ENCODE measurements at regions not wholly inside any gene's neighbourhood (a gene's known extent, or its start where the extent isn't known, plus 50 kb on each side); places are given as distances from the start of the nearest gene placed in this dataset.

DNA sequence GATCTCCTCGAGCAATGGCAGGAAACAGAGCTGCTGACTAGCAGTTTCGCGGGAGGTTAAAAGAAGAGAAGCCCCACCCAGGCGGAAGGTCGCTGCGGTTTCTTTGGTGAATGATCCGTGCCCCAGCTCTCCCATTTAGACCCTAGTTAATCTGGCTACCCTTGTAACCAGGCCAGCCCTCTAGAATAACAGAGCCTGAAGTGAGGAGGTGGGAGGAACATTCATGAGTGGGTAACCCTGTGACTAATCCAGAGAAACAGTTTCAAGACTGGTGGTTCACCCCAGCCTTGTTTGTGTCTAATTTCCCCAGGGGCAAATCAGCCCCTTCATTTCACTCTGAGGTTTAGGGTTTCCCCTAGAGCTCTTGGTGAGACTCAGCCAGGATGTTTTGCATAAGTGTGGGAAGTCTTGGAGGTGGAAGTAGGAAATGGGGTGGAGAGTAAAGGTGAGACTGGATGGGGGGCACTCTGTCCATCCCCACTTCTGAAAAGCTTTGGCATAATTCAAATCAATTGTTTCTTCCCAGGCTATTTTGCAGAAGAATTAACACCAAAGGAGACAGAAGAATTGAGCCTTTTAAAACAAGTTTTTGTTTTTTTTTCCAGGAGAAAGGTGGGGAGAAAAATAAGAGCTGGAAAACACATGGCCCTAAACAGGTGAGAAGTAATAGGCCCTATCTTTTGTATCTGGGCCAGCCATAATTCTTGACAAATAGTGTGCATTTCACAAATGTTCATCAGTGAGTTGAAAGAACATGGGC, 303.1 kb downstream of the RPLP1 start:
- Histone ChIP-seq H3K4me3 (ENCODE audit: low read length) (peak overlapping the region; percentile 29), H3F3A (ENCODE audit: control insufficient read depth, insufficient read depth) (peaks cover 3% of the 10 kb centered on the region), H3K9me2 (replicated peaks; ENCODE audit: control insufficient read depth, low read length) (no peaks in the 10 kb centered on the region), H4K20me1 (ENCODE audit: control insufficient read depth, insufficient read depth, low read depth, low read length) (no peaks in the 10 kb centered on the region), H3K27me3 (ENCODE audit: control insufficient read depth, low read length) (peaks cover 45% of the 10 kb centered on the region), H3K36me3 (ENCODE audit: control insufficient read depth, low read length) (no peaks in the 10 kb centered on the region), H3K4me1 (ENCODE audit: control insufficient read depth, low read length) (peaks cover 50% of the 10 kb centered on the region), H3K4me2 (ENCODE audit: low read length) (peak overlapping the region; percentile 62), H3K9me3 (ENCODE audit: control insufficient read depth, insufficient read depth, low read length) (peaks cover 18% of the 10 kb centered on the region), H3K79me2 (ENCODE audit: control insufficient read depth, low read length) (no peaks in the 10 kb centered on the region), H3K27ac (ENCODE audit: low read depth, low read length) (no peak overlapping the region)
- TF ChIP-seq, protein P1, sequence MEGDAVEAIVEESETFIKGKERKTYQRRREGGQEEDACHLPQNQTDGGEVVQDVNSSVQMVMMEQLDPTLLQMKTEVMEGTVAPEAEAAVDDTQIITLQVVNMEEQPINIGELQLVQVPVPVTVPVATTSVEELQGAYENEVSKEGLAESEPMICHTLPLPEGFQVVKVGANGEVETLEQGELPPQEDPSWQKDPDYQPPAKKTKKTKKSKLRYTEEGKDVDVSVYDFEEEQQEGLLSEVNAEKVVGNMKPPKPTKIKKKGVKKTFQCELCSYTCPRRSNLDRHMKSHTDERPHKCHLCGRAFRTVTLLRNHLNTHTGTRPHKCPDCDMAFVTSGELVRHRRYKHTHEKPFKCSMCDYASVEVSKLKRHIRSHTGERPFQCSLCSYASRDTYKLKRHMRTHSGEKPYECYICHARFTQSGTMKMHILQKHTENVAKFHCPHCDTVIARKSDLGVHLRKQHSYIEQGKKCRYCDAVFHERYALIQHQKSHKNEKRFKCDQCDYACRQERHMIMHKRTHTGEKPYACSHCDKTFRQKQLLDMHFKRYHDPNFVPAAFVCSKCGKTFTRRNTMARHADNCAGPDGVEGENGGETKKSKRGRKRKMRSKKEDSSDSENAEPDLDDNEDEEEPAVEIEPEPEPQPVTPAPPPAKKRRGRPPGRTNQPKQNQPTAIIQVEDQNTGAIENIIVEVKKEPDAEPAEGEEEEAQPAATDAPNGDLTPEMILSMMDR (IDR thresholded peaks at IDR 0.05; ENCODE audit: low read depth, low read length, poor library complexity, severe bottlenecking), result no peak
- TF ChIP-seq EZH2phosphoT487 (IDR thresholded peaks at IDR 0.05; ENCODE audit: borderline replicate concordance, low read length), result no peak; the same call in 1 of the 2 replicates

DNA sequence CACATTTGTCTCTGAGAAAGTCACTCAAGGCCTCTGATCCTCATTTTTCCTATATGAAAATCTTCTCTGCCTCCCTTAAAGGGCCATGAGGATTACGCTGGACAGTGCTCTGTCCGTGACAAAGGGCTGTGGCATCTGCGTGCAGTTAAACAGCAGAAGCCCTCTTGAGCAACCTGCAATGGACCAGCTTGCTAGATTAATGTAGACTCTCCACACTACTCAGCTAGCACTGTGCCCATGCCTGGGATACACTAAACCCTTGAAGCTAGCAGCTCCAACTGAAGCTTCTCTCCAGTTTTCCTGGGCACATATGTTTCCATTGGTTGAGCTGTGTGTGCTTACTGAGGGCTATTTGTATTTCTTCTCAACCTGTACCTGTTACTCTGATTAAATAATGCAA, 303.8 kb downstream of the RPLP1 start:
- H4K20me1 ChIP-seq (ENCODE audit: control insufficient read depth, insufficient read depth, low read depth, low read length), result no peaks in the 10 kb centered on the region
- H3K4me3 ChIP-seq (ENCODE audit: low read length), result no peak overlapping the region
- H3K27ac ChIP-seq (ENCODE audit: low read depth, low read length), result no peak overlapping the region
- TF ChIP-seq, protein P1 (IDR thresholded peaks at IDR 0.05; ENCODE audit: low read depth, low read length, poor library complexity, severe bottlenecking), result no peak
- TF ChIP-seq EZH2phosphoT487 (IDR thresholded peaks at IDR 0.05; ENCODE audit: borderline replicate concordance, low read length), result no peak
- H3F3A ChIP-seq (ENCODE audit: control insufficient read depth, insufficient read depth), result peaks cover 3% of the 10 kb centered on the region
- H3K27me3 ChIP-seq (ENCODE audit: control insufficient read depth, low read length), result peaks cover 38% of the 10 kb centered on the region
- peaks cover 57% of the 10 kb centered on the region for H3K4me1 ChIP-seq (ENCODE audit: control insufficient read depth, low read length)
- no peak overlapping the region for H3K4me2 ChIP-seq (ENCODE audit: low read length)
- no peaks in the 10 kb centered on the region for H3K9me2 ChIP-seq (replicated peaks; ENCODE audit: control insufficient read depth, low read length)
- peaks cover 18% of the 10 kb centered on the region for H3K9me3 ChIP-seq (ENCODE audit: control insufficient read depth, insufficient read depth, low read length)
- H3K79me2 ChIP-seq (ENCODE audit: control insufficient read depth, low read length), result no peaks in the 10 kb centered on the region
- no peaks in the 10 kb centered on the region for H3K36me3 ChIP-seq (ENCODE audit: control insufficient read depth, low read length)

DNA sequence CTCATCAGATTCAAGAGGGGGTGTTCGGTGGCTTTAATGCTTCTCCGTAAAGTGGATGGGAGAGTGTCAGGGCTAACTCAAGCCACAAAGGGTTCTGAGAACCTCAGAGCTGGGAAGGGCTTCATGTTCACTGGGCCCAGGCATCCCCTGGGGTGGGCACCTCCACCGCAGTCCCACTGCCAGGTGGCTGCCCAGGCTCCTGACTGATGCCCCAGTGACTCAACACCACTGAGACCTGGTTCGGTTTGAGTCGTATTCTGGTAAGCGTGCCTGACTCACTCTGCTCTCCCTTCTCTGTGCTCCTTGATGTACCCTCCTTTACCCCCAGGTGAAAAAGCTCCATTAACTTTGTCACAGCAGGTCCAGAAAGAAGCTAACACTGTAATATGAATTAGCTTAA, 304.6 kb downstream of the RPLP1 start:
- peaks cover 36% of the 10 kb centered on the region for H3K27me3 ChIP-seq (ENCODE audit: control insufficient read depth, low read length)
- H3K79me2 ChIP-seq (ENCODE audit: control insufficient read depth, low read length), result no peaks in the 10 kb centered on the region
- peaks cover 3% of the 10 kb centered on the region for H3F3A ChIP-seq (ENCODE audit: control insufficient read depth, insufficient read depth)
- no peak overlapping the region for H3K4me3 ChIP-seq (ENCODE audit: low read length)
- H3K4me2 ChIP-seq (ENCODE audit: low read length), result no peak overlapping the region
- no peaks in the 10 kb centered on the region for H3K9me2 ChIP-seq (replicated peaks; ENCODE audit: control insufficient read depth, low read length)
- H3K36me3 ChIP-seq (ENCODE audit: control insufficient read depth, low read length), result no peaks in the 10 kb centered on the region
- H4K20me1 ChIP-seq (ENCODE audit: control insufficient read depth, insufficient read depth, low read depth, low read length), result no peaks in the 10 kb centered on the region
- TF ChIP-seq, protein P1 (IDR thresholded peaks at IDR 0.05; ENCODE audit: low read depth, low read length, poor library complexity, severe bottlenecking), result no peak
- no peak for TF ChIP-seq EZH2phosphoT487 (IDR thresholded peaks at IDR 0.05; ENCODE audit: borderline replicate concordance, low read length)
- H3K27ac ChIP-seq (ENCODE audit: low read depth, low read length), result no peak overlapping the region
- H3K9me3 ChIP-seq (ENCODE audit: control insufficient read depth, insufficient read depth, low read length), result peaks cover 18% of the 10 kb centered on the region
- H3K4me1 ChIP-seq (ENCODE audit: control insufficient read depth, low read length), result peaks cover 58% of the 10 kb centered on the region

Measured in DOHH2 (cell line).